Muscle layer of duodenum (tissue), 2 donors: ENCODE measurements at regions not wholly inside any gene's neighbourhood (a gene's known extent, or its start where the extent isn't known, plus 50 kb on each side); places are given as distances from the start of the nearest gene placed in this dataset.
"Not testable (repeated sequence)": the region's sequence is repeated elsewhere in the genome, so short reads cannot be mapped to it uniquely, and the experiment has no call there.

Experiments
- H3K27ac ChIP-seq: one replicate; pipeline ENCODE4 v1.7.0; 2013; ENCODE audit warnings: mild to moderate bottlenecking, low read length
- H3K27me3 ChIP-seq: one replicate; pipeline ENCODE4 v1.7.0; 2013; ENCODE audit warnings: low read depth, mild to moderate bottlenecking, control low read depth, low read length
- H3K36me3 ChIP-seq, 2 donors: one replicate each; pipeline ENCODE4 v1.7.0; 2013; ENCODE audit warnings: low read length in 2 of 2, control low read depth in 1 of 2, mild to moderate bottlenecking in 1 of 2; ENCODE audit not compliant: insufficient read depth in 2 of 2, control insufficient read depth in 1 of 2
- H3K4me1 ChIP-seq, 2 donors: one replicate each; pipeline ENCODE4 v1.7.0; 2013; ENCODE audit warnings: low read length in 2 of 2, mild to moderate bottlenecking in 2 of 2, control low read depth in 1 of 2, moderate library complexity in 1 of 2; ENCODE audit not compliant: insufficient read depth in 2 of 2, control insufficient read depth in 1 of 2
- H3K4me3 ChIP-seq, 2 donors: one replicate each; pipeline ENCODE4 v1.7.0; 2013; ENCODE audit warnings: low read length in 2 of 2, low read depth in 1 of 2, mild to moderate bottlenecking in 1 of 2
- H3K9me3 ChIP-seq, 2 donors: one replicate each; pipeline ENCODE4 v1.7.0; 2013; ENCODE audit warnings: low read length in 2 of 2, control low read depth in 1 of 2, mild to moderate bottlenecking in 1 of 2; ENCODE audit not compliant: control insufficient read depth in 1 of 2
- donor health status: healthy.

DNA sequence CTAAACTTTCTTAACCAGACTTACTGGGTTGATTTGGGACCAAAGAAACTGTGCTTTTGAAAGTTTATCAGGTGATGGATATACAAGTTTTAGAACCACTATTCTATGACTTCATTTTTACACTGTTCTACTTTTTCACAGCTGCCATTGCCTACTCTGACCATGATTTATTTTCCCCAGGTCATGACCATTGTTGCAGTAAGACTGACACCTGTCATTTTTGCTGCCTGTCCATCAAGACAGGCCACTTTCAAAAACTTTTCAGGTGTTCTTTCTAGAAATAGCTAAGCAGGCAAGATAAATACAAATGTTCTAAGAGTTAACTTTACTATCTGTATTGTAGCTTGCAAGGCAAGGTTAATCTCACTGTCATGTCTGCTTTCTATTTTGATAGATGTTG lies 147.9 kb upstream of the SEMA3C start:
- no peak overlapping the region for H3K4me3 ChIP-seq
- H3K27ac ChIP-seq: no peak overlapping the region
- no peaks in the 10 kb centered on the region for H3K9me3 ChIP-seq
- no peaks in the 10 kb centered on the region for H3K4me1 ChIP-seq
- H3K27me3 ChIP-seq: no peaks in the 10 kb centered on the region
- no peaks in the 10 kb centered on the region for H3K36me3 ChIP-seq

DNA sequence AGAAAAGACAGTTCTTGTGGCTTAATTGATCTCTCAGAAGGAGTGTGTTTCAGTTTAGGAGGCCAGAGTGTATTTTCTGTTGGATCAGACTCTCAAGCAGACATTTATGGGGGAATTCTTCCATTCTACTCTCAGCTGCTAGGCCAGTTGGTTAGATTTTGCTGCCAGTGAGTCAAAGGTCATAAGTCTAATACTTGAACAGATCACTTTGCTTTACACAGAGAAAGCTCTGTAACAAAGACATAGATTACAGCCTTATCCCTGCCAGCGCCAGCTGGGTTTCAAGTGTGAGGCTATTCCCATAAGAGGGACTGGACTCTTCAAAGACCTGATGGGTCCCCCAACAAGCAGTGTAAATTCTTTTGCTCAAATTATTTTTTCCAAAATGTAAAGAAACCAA lies 145.6 kb upstream of the SEMA3C start:
- Histone ChIP-seq H3K27me3 (no peaks in the 10 kb centered on the region), H3K4me1 (no peaks in the 10 kb centered on the region), H3K27ac (no peak overlapping the region)

DNA sequence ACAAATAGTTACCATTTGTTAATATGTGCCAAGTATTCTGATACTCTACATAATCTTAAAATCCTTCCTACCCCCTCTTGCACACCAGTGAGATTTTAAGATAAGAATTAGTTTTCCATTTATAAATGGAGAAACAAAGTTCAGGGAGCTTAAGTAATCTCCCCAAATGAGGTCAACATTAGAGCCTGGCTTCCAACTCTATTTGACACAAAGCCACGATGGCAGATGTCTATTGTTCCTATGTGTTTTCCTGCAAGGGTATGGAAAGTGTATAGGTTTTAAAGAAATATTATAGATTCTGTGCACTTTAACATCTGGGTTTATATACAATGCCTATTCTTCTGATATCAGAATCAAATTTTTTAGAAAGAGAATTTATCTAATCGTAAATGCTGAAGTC lies 143.9 kb upstream of the SEMA3C start:
- no peak overlapping the region for H3K4me3 ChIP-seq
- no peaks in the 10 kb centered on the region for H3K4me1 ChIP-seq
- no peaks in the 10 kb centered on the region for H3K9me3 ChIP-seq
- no peak overlapping the region for H3K27ac ChIP-seq
- no peaks in the 10 kb centered on the region for H3K36me3 ChIP-seq
- no peaks in the 10 kb centered on the region for H3K27me3 ChIP-seq

More for the DNA sequence above, 145.6 kb upstream of the SEMA3C start:
- Histone ChIP-seq H3K9me3 (no peaks in the 10 kb centered on the region), H3K4me3 (no peak overlapping the region), H3K36me3 (no peaks in the 10 kb centered on the region)

DNA sequence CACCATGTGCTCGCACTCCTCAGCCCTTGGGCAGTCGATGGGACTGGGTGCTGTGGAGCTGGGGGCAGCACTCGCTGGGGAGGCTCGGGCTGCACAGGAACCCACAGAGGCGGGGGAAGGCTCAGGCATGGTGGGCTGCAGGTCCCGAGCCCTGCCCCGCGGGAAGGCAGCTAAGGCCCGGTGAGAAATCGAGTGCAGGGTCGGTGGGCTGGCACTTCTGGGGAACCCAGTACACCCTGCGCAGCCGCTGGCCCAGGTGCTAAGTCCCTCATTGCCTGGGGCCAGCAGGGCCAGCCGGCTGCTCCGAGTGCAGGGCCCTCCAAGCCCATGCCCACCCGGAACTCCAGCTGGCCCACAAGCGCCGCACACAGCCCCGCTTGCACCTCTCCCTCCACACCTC lies 138.6 kb upstream of the SEMA3C start:
- H3K27ac ChIP-seq, H3K27me3 ChIP-seq: not testable (repeated sequence)

DNA sequence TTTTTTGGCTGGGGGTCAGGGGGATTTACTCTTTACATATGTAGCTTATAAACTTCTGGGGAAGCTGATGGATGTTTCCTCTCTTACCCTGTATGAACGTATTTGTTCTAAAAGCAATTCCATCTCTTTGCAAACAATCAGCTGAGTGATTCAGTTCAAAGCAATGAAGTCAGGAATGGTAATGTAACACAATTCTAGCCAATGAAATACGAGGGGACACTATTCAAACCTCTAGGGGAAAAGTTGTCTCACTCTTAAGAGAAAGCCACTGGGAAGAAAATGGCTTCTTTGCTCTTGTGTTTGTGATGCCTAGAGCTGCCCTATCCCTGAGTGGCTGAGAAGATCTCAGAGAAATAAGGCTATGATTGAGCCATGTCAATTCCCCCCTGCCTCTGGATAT lies 134.8 kb upstream of the SEMA3C start:
- Histone ChIP-seq H3K27ac (no peak overlapping the region), H3K9me3 (no peaks in the 10 kb centered on the region), H3K36me3 (no peaks in the 10 kb centered on the region), H3K27me3 (no peaks in the 10 kb centered on the region), H3K4me3 (no peak overlapping the region), H3K4me1 (no peaks in the 10 kb centered on the region)

More for the DNA sequence above, 138.6 kb upstream of the SEMA3C start:
- H3K9me3 ChIP-seq, H3K36me3 ChIP-seq, H3K4me1 ChIP-seq, H3K4me3 ChIP-seq: not testable (repeated sequence)

DNA sequence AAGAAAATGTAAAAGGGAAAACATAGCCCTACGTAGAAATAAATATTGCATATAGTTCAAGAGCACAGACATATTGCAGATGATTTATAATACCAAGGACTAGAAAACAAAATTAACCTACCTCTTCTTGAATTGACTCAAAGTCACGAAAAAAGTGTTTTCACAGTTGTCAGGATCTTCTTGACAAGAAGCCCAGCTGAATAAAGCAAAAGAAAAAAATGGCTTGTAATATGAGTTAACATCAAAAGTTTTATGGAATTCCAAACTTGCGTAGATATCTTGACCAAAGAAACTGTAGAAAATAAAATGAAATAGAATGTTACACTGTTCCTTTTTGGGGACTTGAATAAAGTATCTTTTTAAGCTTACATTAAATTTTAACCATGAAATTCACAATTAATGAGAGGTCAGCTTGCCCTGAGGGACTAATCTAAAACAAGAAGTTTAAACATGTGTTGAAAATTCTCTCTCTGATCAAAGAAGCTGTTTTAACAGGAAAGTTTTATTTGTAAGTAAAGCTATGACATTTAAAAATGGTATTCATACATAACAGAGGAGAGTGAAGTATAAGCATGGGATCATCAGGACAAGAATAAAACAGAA lies 133.1 kb upstream of the SEMA3C start:
- Histone ChIP-seq H3K9me3 (peaks cover 0 to 3% of the 10 kb centered on the region in 2 donors), H3K36me3 (no peaks in the 10 kb centered on the region), H3K27ac (no peak overlapping the region), H3K27me3 (no peaks in the 10 kb centered on the region), H3K4me3 (no peak overlapping the region), H3K4me1 (no peaks in the 10 kb centered on the region)

DNA sequence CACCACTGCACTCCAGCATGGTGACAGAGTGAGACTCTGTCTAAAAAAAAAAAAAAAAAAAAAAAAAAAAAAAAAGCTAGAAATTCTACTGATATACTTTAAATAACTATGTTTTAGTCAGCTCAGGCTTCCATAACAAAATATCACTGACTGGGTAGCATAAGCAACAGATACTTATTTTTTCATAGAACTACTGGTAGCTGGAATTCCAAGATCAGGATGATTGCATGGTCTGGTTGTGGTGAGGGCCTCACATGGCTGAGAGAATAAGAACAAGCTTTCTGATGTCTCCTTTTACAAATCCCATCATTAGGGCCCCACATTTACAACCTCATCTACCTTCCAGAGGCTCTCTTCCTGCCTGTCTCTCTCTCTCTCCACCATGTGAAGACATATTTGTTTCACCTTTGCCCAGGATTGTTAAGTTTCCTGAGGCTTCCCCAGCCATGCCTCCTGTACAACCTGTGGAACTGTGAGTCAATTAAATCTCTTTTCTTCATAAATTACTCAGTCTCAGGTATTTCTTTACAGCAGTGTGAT lies 126.7 kb upstream of the SEMA3C start:
- Histone ChIP-seq H3K36me3 (no peaks in the 10 kb centered on the region), H3K27ac (no peak overlapping the region), H3K27me3 (no peaks in the 10 kb centered on the region)

DNA sequence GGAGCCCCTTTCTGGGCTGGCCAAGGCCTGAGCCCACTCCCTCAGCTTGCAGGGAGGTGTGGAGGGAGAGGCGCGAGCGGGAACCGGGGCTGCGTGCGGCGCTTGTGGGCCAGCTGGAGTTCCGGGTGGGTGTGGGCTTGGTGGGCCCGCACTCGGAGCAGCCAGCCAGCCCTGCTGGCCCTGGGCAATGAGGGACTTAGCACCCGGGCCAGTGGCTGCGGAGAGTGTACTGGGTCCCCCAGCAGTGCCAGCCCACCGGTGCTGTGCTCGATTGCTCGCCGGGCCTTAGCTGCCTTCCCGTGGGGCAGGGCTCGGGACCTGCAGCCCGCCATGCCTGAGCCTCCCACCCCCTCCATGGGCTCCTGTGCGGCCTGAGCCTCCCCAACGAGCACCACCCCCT lies 123.8 kb upstream of the SEMA3C start:
- not testable (repeated sequence) for H3K4me3 ChIP-seq, H3K36me3 ChIP-seq, H3K27ac ChIP-seq, H3K27me3 ChIP-seq, H3K9me3 ChIP-seq, H3K4me1 ChIP-seq

More for the DNA sequence above, 126.7 kb upstream of the SEMA3C start:
- peaks cover 0 to 5% of the 10 kb centered on the region in 2 donors for H3K9me3 ChIP-seq
- H3K4me1 ChIP-seq: no peaks in the 10 kb centered on the region
- no peak overlapping the region for H3K4me3 ChIP-seq

DNA sequence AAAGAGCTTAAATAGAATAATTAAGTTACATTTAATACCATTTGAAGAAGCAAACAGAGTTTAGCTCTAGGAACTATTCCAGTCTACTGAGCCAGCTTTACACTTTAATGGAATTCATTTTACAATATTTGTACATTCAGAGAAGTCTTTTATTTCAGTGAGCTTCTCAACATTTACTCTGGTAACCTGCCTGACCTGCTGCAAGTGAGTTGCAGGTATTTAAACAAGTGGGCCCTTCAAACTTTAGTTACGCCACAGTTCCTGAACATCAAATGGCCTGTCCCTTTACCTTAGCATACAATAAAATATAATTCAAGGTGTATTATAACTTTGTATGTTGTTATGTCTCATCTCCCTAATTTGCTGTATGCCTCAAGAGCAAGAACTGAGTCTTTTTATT lies 121.6 kb upstream of the SEMA3C start:
- H3K27ac ChIP-seq: no peak overlapping the region
- no peak overlapping the region for H3K4me3 ChIP-seq
- no peaks in the 10 kb centered on the region for H3K36me3 ChIP-seq

DNA sequence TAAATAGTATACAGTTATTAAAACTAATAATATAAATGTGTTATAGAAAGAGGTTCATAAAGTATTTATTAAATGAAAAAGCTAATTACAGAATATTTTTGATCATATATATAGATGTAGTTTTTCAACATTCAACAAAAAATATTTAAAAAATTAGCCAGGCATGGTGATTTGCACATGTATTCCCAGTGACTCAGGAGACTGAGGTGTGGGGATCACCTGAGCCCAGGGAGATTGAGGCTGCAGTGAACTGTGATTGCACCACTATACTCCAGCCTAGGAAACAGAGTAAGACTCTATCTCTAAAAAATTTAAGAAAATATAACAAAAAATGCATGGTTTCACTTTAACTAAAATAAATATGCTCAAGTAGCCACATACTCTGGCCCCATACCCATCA lies 118.0 kb upstream of the SEMA3C start:
- Histone ChIP-seq H3K4me1 (no peaks in the 10 kb centered on the region), H3K27ac (no peak overlapping the region), H3K9me3 (no peaks in the 10 kb centered on the region), H3K4me3 (no peak overlapping the region), H3K36me3 (no peaks in the 10 kb centered on the region), H3K27me3 (no peaks in the 10 kb centered on the region)

More for the DNA sequence above, 121.6 kb upstream of the SEMA3C start:
- Histone ChIP-seq H3K9me3 (no peaks in the 10 kb centered on the region), H3K4me1 (no peaks in the 10 kb centered on the region), H3K27me3 (no peaks in the 10 kb centered on the region)

DNA sequence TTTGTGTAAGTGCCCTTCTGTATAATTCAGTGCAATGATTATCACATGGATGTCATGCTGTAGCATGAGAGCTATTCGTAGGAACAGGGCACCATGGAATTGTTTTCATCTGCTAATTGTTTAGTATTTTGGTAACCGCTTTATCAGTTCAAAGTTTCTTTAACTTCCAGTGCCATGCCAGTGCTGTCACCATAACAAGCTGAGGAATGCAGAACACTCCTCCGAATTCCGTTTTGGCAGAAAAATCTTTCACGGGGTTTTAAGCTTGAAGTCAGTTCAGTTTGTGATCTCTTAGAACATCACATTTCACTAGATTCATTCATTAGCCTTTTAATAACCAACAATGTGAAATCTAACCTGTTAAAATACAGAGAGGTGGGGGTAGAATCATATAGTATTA lies 117.2 kb upstream of the SEMA3C start:
- Histone ChIP-seq H3K4me3 (no peak overlapping the region), H3K4me1 (no peaks in the 10 kb centered on the region), H3K27me3 (no peaks in the 10 kb centered on the region), H3K27ac (no peak overlapping the region), H3K9me3 (no peaks in the 10 kb centered on the region), H3K36me3 (no peaks in the 10 kb centered on the region)

DNA sequence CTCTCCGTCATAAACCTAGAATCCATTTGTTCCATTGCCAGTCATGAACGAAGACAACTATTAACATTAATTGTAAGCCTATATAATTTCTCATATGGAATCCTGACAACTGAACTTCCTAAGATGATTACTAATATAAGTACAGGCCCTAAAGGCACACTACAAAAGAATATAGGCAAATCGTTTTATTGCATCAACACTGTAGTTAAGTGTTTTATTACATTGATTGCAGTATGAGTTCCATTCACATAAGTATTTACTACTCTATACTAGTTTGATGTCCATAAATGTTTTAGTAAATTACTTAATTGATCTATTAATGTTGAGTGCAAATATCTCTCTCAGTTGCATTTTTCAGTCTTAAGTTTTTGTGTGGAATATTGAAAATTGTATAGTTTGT lies 113.1 kb upstream of the SEMA3C start:
- no peaks in the 10 kb centered on the region for H3K27me3 ChIP-seq

More for the DNA sequence above, 113.1 kb upstream of the SEMA3C start:
- H3K27ac ChIP-seq: no peak overlapping the region
- no peaks in the 10 kb centered on the region for H3K36me3 ChIP-seq
- H3K4me1 ChIP-seq: no peaks in the 10 kb centered on the region
- no peaks in the 10 kb centered on the region for H3K9me3 ChIP-seq
- no peak overlapping the region for H3K4me3 ChIP-seq
